Esophagus squamous epithelium (tissue), 5 donors: ENCODE measurements at regions not wholly inside any gene's neighbourhood (a gene's known extent, or its start where the extent isn't known, plus 50 kb on each side); places are given as distances from the start of the nearest gene placed in this dataset.
A peak's percentile ranks its signal among the peaks of the same experiment; 100 is the strongest.

Experiments used
- DNase-seq: peaks from one replicate; lab custom pipeline; 2025; lab: John Stamatoyannopoulos, UW
- H3K27ac ChIP-seq, 4 donors: fragments of 200-600 bp; sonication (generic); one replicate each; pipeline ENCODE4 v1.5.1; 2016 to 2019; ENCODE audit warnings: mild to moderate bottlenecking in 1 of 4
- H3K27me3 ChIP-seq, 4 donors: fragments of 200-600 bp; sonication (generic); 1 replicate in 3 of 4; 2 replicates in 1 of 4; pipeline versions ENCODE4 v1.5.1 to v1.6.0; 2017 to 2021; ENCODE audit warnings: antibody characterized with exemption in 1 of 4
- H3K36me3 ChIP-seq, 3 donors: fragments of 200-600 bp; sonication (generic); one replicate each; pipeline ENCODE4 v1.5.1; 2016 to 2019
- H3K4me1 ChIP-seq, 3 donors: fragments of 200-600 bp; sonication (generic); one replicate each; pipeline ENCODE4 v1.5.1; 2017 to 2019
- H3K4me3 ChIP-seq, 4 donors: fragments of 200-600 bp; sonication (generic); 1 replicate in 3 of 4; 2 replicates in 1 of 4; pipeline ENCODE4 v1.5.1; 2016 to 2019; ENCODE audit warnings: mild to moderate bottlenecking in 2 of 4, moderate library complexity in 1 of 4
- H3K9me3 ChIP-seq, 3 donors: fragments of 200-600 bp; sonication (generic); one replicate each; pipeline ENCODE4 v1.5.1; 2016 to 2019
- CTCF ChIP-seq, 6 experiments: fragments of 450-650 bp in 4 of 6; fragments of 200-600 bp in 2 of 6; sonication (generic) in 2 of 6; IDR thresholded peaks; one replicate each; pipeline ENCODE4 v1.5.1; 2016 to 2019; ENCODE audit warnings: antibody characterized with exemption in 6 of 6, mild to moderate bottlenecking in 4 of 6, moderate library complexity in 4 of 6
- POLR2A ChIP-seq, 4 donors: fragments of 450-650 bp; IDR thresholded peaks; one replicate each; pipeline ENCODE4 v1.6.1; 2017; ENCODE audit warnings: antibody characterized with exemption in 4 of 4, mild to moderate bottlenecking in 4 of 4, moderate library complexity in 3 of 4
- WGBS, 2 donors: methylation state at CpG; one replicate each; pipeline ENCODE4 v1.1.5; 2018; 5-methylcytosine and 5-hydroxymethylcytosine counted together
- intact Hi-C: fragments of 100-400 bp; cut with DNase I; formaldehyde crosslinking; loops from one replicate; pipeline ENCODE4 v1.15.0; 2022
- donor health status: DM: yes; HTN: yes; CAD: no.

- TF ChIP-seq POLR2A (IDR thresholded peaks at IDR 0.05) = no peak
- TF ChIP-seq CTCF (IDR thresholded peaks at IDR 0.05) = no peak
- 57 to 61% methylated on average over 7 of the region's 7 CpGs for WGBS, 2 donors
- H3K4me1 ChIP-seq = peaks cover 0 to 3% (median 0%) of the 10 kb centered on the region in 3 donors
- no peak for DNase-seq
- H3K27me3 ChIP-seq = no peaks in the 10 kb centered on the region
- no peak overlapping the region for H3K4me3 ChIP-seq
- intact Hi-C loops = no loop called here
- no peaks in the 10 kb centered on the region for H3K9me3 ChIP-seq
- no peaks in the 10 kb centered on the region for H3K36me3 ChIP-seq
- peak overlapping the region in 1 of 4 donors; percentile 2 for H3K27ac ChIP-seq
These were observed 272.7 kb downstream of the TLE1 start for GRCh38 chr9:81416476-81417298.

DNA sequence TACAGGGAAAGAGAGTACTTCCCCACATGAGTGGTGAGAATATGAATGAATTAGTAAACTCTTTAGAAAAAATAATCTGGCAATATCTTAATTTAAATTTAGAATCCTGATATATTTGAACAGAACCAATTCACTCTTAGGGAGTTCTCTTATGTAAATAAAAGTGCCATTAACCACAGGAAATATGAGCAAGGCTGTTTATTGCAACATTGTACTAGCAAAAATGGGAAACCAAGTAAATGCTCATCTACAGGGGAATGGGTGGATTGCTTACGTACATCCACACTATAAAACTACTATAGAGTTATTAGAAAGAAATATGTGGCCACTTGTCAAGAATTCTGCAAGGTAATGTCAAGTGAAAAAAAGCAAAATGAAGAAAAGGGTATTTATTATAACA lies 274.5 kb downstream of the TLE1 start:
- Histone ChIP-seq H3K9me3 (no peaks in the 10 kb centered on the region), H3K4me1 (peaks cover 0 to 3% (median 0%) of the 10 kb centered on the region in 3 donors), H3K27me3 (no peaks in the 10 kb centered on the region), H3K27ac (no peak overlapping the region), H3K4me3 (no peak overlapping the region), H3K36me3 (no peaks in the 10 kb centered on the region)
- DNase-seq = no peak
- 76 to 81% methylated on average over 1 of the region's 1 CpG for WGBS, 2 donors
- TF ChIP-seq CTCF (IDR thresholded peaks at IDR 0.05) = no peak
- no peak for TF ChIP-seq POLR2A (IDR thresholded peaks at IDR 0.05)
- intact Hi-C loops = no loop called here

- WGBS, 2 donors = 48% methylated on average over 1 of the region's 1 CpG
- no peak for DNase-seq
- Histone ChIP-seq H3K4me3 (no peak overlapping the region), H3K4me1 (peaks cover 0 to 3% (median 0%) of the 10 kb centered on the region in 3 donors), H3K9me3 (no peaks in the 10 kb centered on the region), H3K27ac (no peak overlapping the region), H3K27me3 (no peaks in the 10 kb centered on the region), H3K36me3 (no peaks in the 10 kb centered on the region)
- TF ChIP-seq CTCF (IDR thresholded peaks at IDR 0.05) = no peak
- no peak for TF ChIP-seq POLR2A (IDR thresholded peaks at IDR 0.05)
- intact Hi-C loops = no loop called here
These were observed 277.4 kb downstream of the TLE1 start for GRCh38 chr9:81411961-81412360.

DNA sequence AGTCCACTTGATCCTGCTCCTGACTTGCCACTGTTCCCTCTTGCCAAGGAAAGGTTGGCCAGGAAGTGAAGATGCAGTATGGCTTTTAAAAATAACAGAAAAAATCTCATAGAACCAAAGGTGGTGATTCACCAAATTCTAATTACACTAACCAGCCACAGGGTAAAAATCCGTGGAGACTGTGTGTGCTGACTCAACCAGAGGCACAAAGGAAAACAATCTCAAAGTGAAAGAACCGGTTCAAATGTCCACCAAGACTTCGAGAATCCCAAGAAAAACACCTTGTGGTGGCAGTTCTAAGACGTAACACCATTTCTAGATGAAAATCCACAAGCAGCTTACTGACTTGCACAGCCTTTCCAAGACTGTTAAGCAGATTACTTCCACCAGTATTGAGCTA lies 279.1 kb downstream of the TLE1 start:
- intact Hi-C loops = no loop called here

More for the DNA sequence above, 279.1 kb downstream of the TLE1 start:
- no peaks in the 10 kb centered on the region for H3K36me3 ChIP-seq
- H3K4me3 ChIP-seq = no peak overlapping the region
- no peaks in the 10 kb centered on the region for H3K27me3 ChIP-seq
- H3K4me1 ChIP-seq = no peaks in the 10 kb centered on the region
- TF ChIP-seq POLR2A (IDR thresholded peaks at IDR 0.05) (no peak), CTCF (IDR thresholded peaks at IDR 0.05) (no peak)
- H3K27ac ChIP-seq = no peak overlapping the region
- 45 to 48% methylated on average over 4 of the region's 4 CpGs for WGBS, 2 donors
- no peaks in the 10 kb centered on the region for H3K9me3 ChIP-seq
- no peak for DNase-seq
